Endothelial cell of umbilical vein (primary cell): ENCODE measurements at regions not wholly inside any gene's neighbourhood (a gene's known extent, or its start where the extent isn't known, plus 50 kb on each side); places are given as distances from the start of the nearest gene placed in this dataset.

ENCODE experiments used
- BruUV-seq: library from RNA; stranded (reverse); fragments of 400-500 nt; replicated peaks from 2 replicates; lab custom pipeline; 2021; lab: Mats Ljungman, UMichigan
- CTCF ChIA-PET: fragments of 300-600, 350-600 bp; sonication (Branson Sonifier 250); formaldehyde crosslinking; loops from one replicate; lab custom pipeline; 2021; ENCODE audit warnings: antibody characterized with exemption, inconsistent platforms; lab: Charles Lee
- POLR2A ChIA-PET: fragments of 300-600, 350-600 bp; sonication (Branson Sonifier 250); formaldehyde crosslinking; loops from one replicate; lab custom pipeline; 2021; ENCODE audit warnings: antibody characterized with exemption, inconsistent platforms; lab: Charles Lee
- DNase-seq: peaks from one replicate; pipeline ENCODE4 v3.0.0-alpha.2; 2011; ENCODE audit warnings: low read depth, low spot score
- FAIRE-seq: peaks from 2 replicates; lab custom pipeline; 2011; peaks lifted over from hg19 to GRCh38; lab: Jason Lieb, UNC
- H2AFZ ChIP-seq: 2 replicates; pipeline ENCODE4 v1.6.0; 2012; ENCODE audit warnings: low read depth, low read length, control low read depth, inconsistent platforms
- H3K27ac ChIP-seq: 2 replicates; pipeline ENCODE4 v1.5.1; 2011; ENCODE audit warnings: low read depth, mild to moderate bottlenecking, control low read depth, low read length, moderate library complexity; ENCODE audit not compliant: insufficient read depth
- H3K27me3 ChIP-seq, 2 experiments: 2 replicates each; pipeline versions ENCODE4 v1.6.0 to v1.6.1; 2011; ENCODE audit warnings: low read length in 2 of 2, mixed read lengths in 1 of 2; ENCODE audit not compliant: control insufficient read depth in 2 of 2, insufficient read depth in 2 of 2
- H3K36me3 ChIP-seq, 2 experiments: 2 replicates in 1 of 2; 3 replicates in 1 of 2; pipeline ENCODE4 v1.5.1; 2011; ENCODE audit warnings: low read length in 2 of 2, mild to moderate bottlenecking in 1 of 2, moderate library complexity in 1 of 2; ENCODE audit not compliant: control insufficient read depth in 2 of 2, insufficient read depth in 2 of 2; ENCODE audit errors: extremely low read depth in 1 of 2
- H3K4me1 ChIP-seq: 3 replicates; pipeline ENCODE4 v1.5.1; 2011; ENCODE audit warnings: mild to moderate bottlenecking, low read length; ENCODE audit not compliant: control insufficient read depth, insufficient read depth; ENCODE audit errors: extremely low read depth
- H3K4me2 ChIP-seq: 2 replicates; pipeline ENCODE4 v1.6.1; 2011; ENCODE audit warnings: low read length, control low read depth, mixed read lengths; ENCODE audit not compliant: insufficient read depth
- H3K4me3 ChIP-seq, 3 experiments: fragments of 200-600 bp in 1 of 3; sonication (generic), shearing (Covaris generic) in 1 of 3; replicated peaks in 1 of 3; 2 replicates each; pipeline ENCODE4 v1.5.1; 2011 to 2016; ENCODE audit warnings: control low read depth in 3 of 3, low read length in 3 of 3, mild to moderate bottlenecking in 2 of 3, inconsistent platforms in 1 of 3, low read depth in 1 of 3, moderate library complexity in 1 of 3; ENCODE audit not compliant: insufficient read depth in 1 of 3
- H3K79me2 ChIP-seq: 2 replicates; pipeline ENCODE4 v1.6.0; 2012; ENCODE audit warnings: low read length, inconsistent platforms; ENCODE audit not compliant: control insufficient read depth, insufficient read depth
- H3K9ac ChIP-seq: replicated peaks from 2 replicates; pipeline ENCODE3; 2011; ENCODE audit warnings: low read length, control low read depth; ENCODE audit not compliant: insufficient read depth; ENCODE audit errors: extremely low read depth
- H3K9me1 ChIP-seq: replicated peaks from 3 replicates; pipeline ENCODE4 v1.6.0; 2011; ENCODE audit warnings: mild to moderate bottlenecking, low read length; ENCODE audit not compliant: control insufficient read depth, insufficient read depth; ENCODE audit errors: extremely low read depth
- H3K9me3 ChIP-seq: replicated peaks from 2 replicates; pipeline ENCODE4 v1.5.1; 2012; ENCODE audit warnings: low read length, inconsistent platforms; ENCODE audit not compliant: control insufficient read depth, insufficient read depth
- H4K20me1 ChIP-seq: replicated peaks from 2 replicates; pipeline ENCODE3; 2011; ENCODE audit warnings: mild to moderate bottlenecking, low read length; ENCODE audit not compliant: control insufficient read depth, insufficient read depth; ENCODE audit errors: extremely low read depth
- EZH2 ChIP-seq: IDR thresholded peaks from 2 replicates; pipeline ENCODE4 v1.6.1; 2012; ENCODE audit warnings: borderline replicate concordance, low read depth, mild to moderate bottlenecking, moderate library complexity, low read length, inconsistent platforms; ENCODE audit not compliant: severe bottlenecking
- JUN ChIP-seq: IDR thresholded peaks from 2 replicates; pipeline ENCODE4 v1.6.1; 2011; ENCODE audit warnings: borderline replicate concordance, low read depth; ENCODE audit not compliant: insufficient read length, insufficient read depth
- MAX ChIP-seq: IDR thresholded peaks from 2 replicates; pipeline ENCODE4 v1.6.1; 2011; ENCODE audit not compliant: insufficient read depth, insufficient read length
- MYC ChIP-seq: IDR thresholded peaks from one replicate; pipeline ENCODE4 v1.6.1; 2011; ENCODE audit warnings: mild to moderate bottlenecking, low read depth, low read length
- POLR2A ChIP-seq: IDR thresholded peaks from 2 replicates; pipeline ENCODE4 v1.6.1; 2012; ENCODE audit warnings: low read depth, mild to moderate bottlenecking, control low read depth, low read length
- dilution Hi-C: fragments of 300-500 bp; cut with MboI; formaldehyde crosslinking; loops from one replicate; pipeline ENCODE4 v1.15.0; 2019; ENCODE audit warnings: low sequenced_read_pairs; ENCODE audit not compliant: extremely low pct_ligation_motif_present
- intact Hi-C: fragments of 100-400 bp; cut with micrococcal nuclease; formaldehyde crosslinking; loops from one replicate; pipeline ENCODE4 v1.10.0; 2022

GRCh38 chr10:121270906-121271305, 327.3 kb downstream of the FGFR2 start:
- Histone ChIP-seq H3K4me1 (no peaks in the 10 kb centered on the region), H3K79me2 (no peaks in the 10 kb centered on the region), H3K27ac (no peak overlapping the region), H3K9me1 (no peaks in the 10 kb centered on the region), H3K4me2 (no peak overlapping the region), H4K20me1 (no peaks in the 10 kb centered on the region), H3K36me3 (no peaks in the 10 kb centered on the region), H3K9ac (no peak overlapping the region), H3K9me3 (no peaks in the 10 kb centered on the region), H3K27me3 (no peaks in the 10 kb centered on the region), H2AFZ (no peak overlapping the region), H3K4me3 (no peak overlapping the region)
- CTCF ChIA-PET: no interaction called here
- POLR2A ChIA-PET: no interaction called here
- BruUV-seq: no TSS peak
- intact Hi-C loops: no loop called here
- DNase-seq: no peak
- FAIRE-seq: no peak
- TF ChIP-seq JUN (no peak), POLR2A (no peak), EZH2 (no peak)
- dilution Hi-C loops: no loop called here

- no peaks in the 10 kb centered on the region for H3K36me3 ChIP-seq
- TF ChIP-seq MYC (no peak), MAX (peak; percentile 33)
- FAIRE-seq (no peak), DNase-seq (no peak)
- H3K27me3 ChIP-seq: no peaks in the 10 kb centered on the region
- dilution Hi-C loops (no loop called here), intact Hi-C loops (no loop called here)
- no peak overlapping the region for H2AFZ ChIP-seq
- H4K20me1 ChIP-seq: no peaks in the 10 kb centered on the region
- no peaks in the 10 kb centered on the region for H3K9me1 ChIP-seq
- CTCF ChIA-PET: no interaction called here
- POLR2A ChIA-PET: no interaction called here
- H3K4me3 ChIP-seq: no peak overlapping the region
- no peaks in the 10 kb centered on the region for H3K4me1 ChIP-seq
- no peak overlapping the region for H3K4me2 ChIP-seq
- no TSS peak for BruUV-seq
- no peak overlapping the region for H3K9ac ChIP-seq
- H3K9me3 ChIP-seq: no peaks in the 10 kb centered on the region
- no peak overlapping the region for H3K27ac ChIP-seq
- no peaks in the 10 kb centered on the region for H3K79me2 ChIP-seq
These were observed 322.2 kb downstream of the FGFR2 start for GRCh38 chr10:121276046-121276445.
